CD4-positive, alpha-beta T cell treated with Interleukin-17A for 1 hour (primary cell): ENCODE measurements at regions not wholly inside any gene's neighbourhood (a gene's known extent, or its start where the extent isn't known, plus 50 kb on each side); places are given as distances from the start of the nearest gene placed in this dataset.

Experiments used
- DNase-seq: peaks from one replicate; pipeline ENCODE4 v3.0.0-alpha.2; 2020

GRCh38 chr6:133583907-133584427, 304.9 kb upstream of the TCF21 start:
- no peak for DNase-seq

GRCh38 chr6:133584823-133585222, 304.1 kb upstream of the TCF21 start:
- DNase-seq: no peak

- DNase-seq: no peak
Measured at GRCh38 chr6:133585978-133586377, 302.9 kb upstream of the TCF21 start.

- no peak for DNase-seq
Measured at GRCh38 chr6:133587546-133588160, 301.3 kb upstream of the TCF21 start.

- DNase-seq: no peak
Measured at GRCh38 chr6:133590196-133590595, 298.7 kb upstream of the TCF21 start.

- DNase-seq: no peak
Measured at GRCh38 chr6:133590814-133591213, 298.1 kb upstream of the TCF21 start.

GRCh38 chr6:133591275-133591674, 297.6 kb upstream of the TCF21 start:
- DNase-seq: no peak

GRCh38 chr6:133594652-133595110, 294.2 kb upstream of the TCF21 start:
- no peak for DNase-seq

GRCh38 chr6:133595111-133595761, 293.7 kb upstream of the TCF21 start:
- no peak for DNase-seq

- no peak for DNase-seq
Measured at GRCh38 chr6:133606852-133607251, 282.1 kb upstream of the TCF21 start.

GRCh38 chr6:133608620-133609019, 280.3 kb upstream of the TCF21 start:
- DNase-seq: no peak

GRCh38 chr6:133609415-133610226, 279.3 kb upstream of the TCF21 start:
- DNase-seq: no peak

- no peak for DNase-seq
Measured at GRCh38 chr6:133610227-133610840, 278.6 kb upstream of the TCF21 start.

GRCh38 chr6:133610971-133611370, 277.9 kb upstream of the TCF21 start:
- DNase-seq: no peak

GRCh38 chr6:133612459-133612858, 276.5 kb upstream of the TCF21 start:
- no peak for DNase-seq

- DNase-seq: no peak
Measured at GRCh38 chr6:133613211-133613610, 275.7 kb upstream of the TCF21 start.

GRCh38 chr6:133621751-133622150, 267.2 kb upstream of the TCF21 start:
- DNase-seq: no peak

GRCh38 chr6:133623065-133623464, 265.8 kb upstream of the TCF21 start:
- DNase-seq: no peak

- DNase-seq: no peak
Measured at GRCh38 chr6:133623621-133624020, 265.3 kb upstream of the TCF21 start.

- DNase-seq: no peak
Measured at GRCh38 chr6:133626096-133626666, 262.7 kb upstream of the TCF21 start.

- no peak for DNase-seq
Measured at GRCh38 chr6:133629970-133630369, 258.9 kb upstream of the TCF21 start.

- DNase-seq: no peak
Measured at GRCh38 chr6:133630651-133631050, 258.3 kb upstream of the TCF21 start.

- no peak for DNase-seq
Measured at GRCh38 chr6:133631421-133631820, 257.5 kb upstream of the TCF21 start.
